H1 (cell line): ENCODE measurements at regions not wholly inside any gene's neighbourhood (a gene's known extent, or its start where the extent isn't known, plus 50 kb on each side); places are given as distances from the start of the nearest gene placed in this dataset.

Experiments
- CTCF ChIA-PET: fragments of 300-600 bp; sonication (Branson Sonifier 250); formaldehyde crosslinking; loops from one replicate; lab custom pipeline; 2021; ENCODE audit not compliant: partially characterized antibody; lab: Charles Lee
- POLR2A ChIA-PET: fragments of 300-600 bp; sonication (Branson Sonifier 250); formaldehyde crosslinking; loops from one replicate; lab custom pipeline; 2021; ENCODE audit warnings: inconsistent platforms; ENCODE audit not compliant: partially characterized antibody; lab: Charles Lee
- DNase-seq, 2 experiments: peaks; one replicate each; pipeline versions ENCODE4 v3.0.0 to v3.0.0-alpha.2; 2010 to 2022; ENCODE audit warnings: low spot score in 2 of 2, low read depth in 1 of 2, mixed read lengths in 1 of 2
- FAIRE-seq: peaks from 2 replicates; lab custom pipeline; 2011; peaks lifted over from hg19 to GRCh38; lab: Jason Lieb, UNC
- H2AFZ ChIP-seq: 2 replicates; pipeline ENCODE4 v1.8.1; 2012; ENCODE audit warnings: low read length, inconsistent platforms
- H2AK5ac ChIP-seq: 2 replicates; pipeline ENCODE4 v1.6.1; 2013; ENCODE audit warnings: low read depth, low read length
- H2BK120ac ChIP-seq: replicated peaks from 2 replicates; pipeline ENCODE3; 2013; ENCODE audit warnings: low read depth, low read length, inconsistent platforms
- H2BK12ac ChIP-seq: 2 replicates; pipeline ENCODE4 v1.6.1; 2013; ENCODE audit warnings: low read depth, low read length
- H2BK15ac ChIP-seq: 2 replicates; pipeline ENCODE4 v1.6.1; 2013; ENCODE audit warnings: low read length
- H2BK20ac ChIP-seq: 2 replicates; pipeline ENCODE4 v1.6.1; 2013; ENCODE audit warnings: low read length
- H2BK5ac ChIP-seq: 2 replicates; pipeline ENCODE4 v1.6.1; 2013; ENCODE audit warnings: low read depth, low read length
- H3K14ac ChIP-seq: 2 replicates; pipeline ENCODE4 v1.6.1; 2013; ENCODE audit warnings: inconsistent platforms; ENCODE audit not compliant: insufficient read length
- H3K18ac ChIP-seq: 2 replicates; pipeline ENCODE4 v1.6.1; 2013; ENCODE audit warnings: low read length; ENCODE audit errors: extremely low read depth
- H3K23ac ChIP-seq: 2 replicates; pipeline ENCODE4 v1.6.1; 2013; ENCODE audit warnings: inconsistent platforms; ENCODE audit not compliant: insufficient read length
- H3K23me2 ChIP-seq: 2 replicates; pipeline ENCODE4 v1.6.1; 2013; ENCODE audit warnings: low read depth, low read length
- H3K27ac ChIP-seq: 2 replicates; pipeline ENCODE4 v1.6.1; 2011; ENCODE audit warnings: low read depth, low read length, inconsistent platforms
- H3K27me3 ChIP-seq, 4 experiments: replicated peaks in 1 of 4; 1 replicate in 1 of 4; 2 replicates in 3 of 4; pipeline versions ENCODE4 v1.6.1 to v1.8.1; 2011 to 2013; ENCODE audit warnings: low read length in 3 of 4, mild to moderate bottlenecking in 3 of 4, inconsistent platforms in 2 of 4, mixed read lengths in 2 of 4, moderate library complexity in 1 of 4; ENCODE audit not compliant: control insufficient read depth in 3 of 4, insufficient read depth in 3 of 4; ENCODE audit errors: extremely low read depth in 1 of 4
- H3K36me3 ChIP-seq, 4 experiments: 2 replicates each; pipeline versions ENCODE4 v1.6.1 to v1.8.1; 2011 to 2013; ENCODE audit warnings: mild to moderate bottlenecking in 4 of 4, low read length in 3 of 4, moderate library complexity in 2 of 4, control low read depth in 1 of 4, inconsistent platforms in 1 of 4; ENCODE audit not compliant: insufficient read depth in 4 of 4, control insufficient read depth in 2 of 4
- H3K4ac ChIP-seq: replicated peaks from 2 replicates; pipeline ENCODE3; 2013; ENCODE audit warnings: low read length, low read depth, mixed read lengths, inconsistent platforms; ENCODE audit not compliant: insufficient read length
- H3K4me1 ChIP-seq, 4 experiments: replicated peaks in 1 of 4; 1 replicate in 1 of 4; 2 replicates in 3 of 4; pipeline versions ENCODE4 v1.6.1 to v1.8.1; 2011 to 2013; ENCODE audit warnings: low read length in 3 of 4, inconsistent platforms in 2 of 4, mixed read lengths in 1 of 4; ENCODE audit not compliant: insufficient read depth in 4 of 4, control insufficient read depth in 3 of 4
- H3K4me2 ChIP-seq, 2 experiments: 2 replicates each; pipeline versions ENCODE4 v1.6.1 to v1.8.1; 2011 to 2013; ENCODE audit warnings: low read depth in 2 of 2, low read length in 2 of 2, control low read depth in 1 of 2, inconsistent platforms in 1 of 2, mild to moderate bottlenecking in 1 of 2; ENCODE audit not compliant: insufficient read depth in 1 of 2
- H3K4me3 ChIP-seq, 4 experiments: fragments of 200-600, 300-600 bp in 1 of 4; sonication (generic), shearing (Covaris generic), sonication (Bioruptor Twin) in 1 of 4; 2 replicates each; pipeline versions ENCODE4 v1.5.1 to v1.8.1; 2011 to 2016; ENCODE audit warnings: low read length in 4 of 4, low read depth in 3 of 4, control low read depth in 2 of 4, inconsistent platforms in 2 of 4, mild to moderate bottlenecking in 2 of 4, mixed read lengths in 1 of 4, moderate library complexity in 1 of 4; ENCODE audit not compliant: insufficient read depth in 2 of 4; ENCODE audit errors: extremely low read depth in 1 of 4
- H3K56ac ChIP-seq: replicated peaks from 2 replicates; pipeline ENCODE3; 2013; ENCODE audit warnings: low read depth, mild to moderate bottlenecking, mixed read lengths, low read length, inconsistent platforms; ENCODE audit not compliant: insufficient read length
- H3K79me1 ChIP-seq: 2 replicates; pipeline ENCODE4 v1.6.1; 2013; ENCODE audit warnings: low read depth, low read length, control low read depth
- H3K79me2 ChIP-seq, 2 experiments: 2 replicates each; pipeline versions ENCODE4 v1.6.1 to v1.8.1; 2012 to 2013; ENCODE audit warnings: low read length in 2 of 2, mild to moderate bottlenecking in 2 of 2, inconsistent platforms in 1 of 2; ENCODE audit not compliant: insufficient read depth in 2 of 2, control insufficient read depth in 1 of 2
- H3K9ac ChIP-seq, 4 experiments: replicated peaks in 1 of 4; 1 replicate in 1 of 4; 2 replicates in 3 of 4; pipeline versions ENCODE4 v1.6.1 to v1.8.1; 2011 to 2013; ENCODE audit warnings: low read depth in 3 of 4, low read length in 3 of 4, control low read depth in 2 of 4, mild to moderate bottlenecking in 2 of 4, moderate library complexity in 2 of 4, inconsistent platforms in 1 of 4; ENCODE audit errors: extremely low read depth in 1 of 4
- H3K9me3 ChIP-seq, 2 experiments: 2 replicates each; pipeline versions ENCODE4 v1.6.1 to v1.8.1; 2012 to 2013; ENCODE audit warnings: mild to moderate bottlenecking in 2 of 2, moderate library complexity in 2 of 2, control low read depth in 1 of 2, inconsistent platforms in 1 of 2, low read depth in 1 of 2, low read length in 1 of 2, mixed read lengths in 1 of 2; ENCODE audit not compliant: insufficient read depth in 2 of 2
- H4K20me1 ChIP-seq, 2 experiments: replicated peaks in 1 of 2; 2 replicates each; pipeline versions ENCODE3 to v1.8.1; 2011 to 2013; ENCODE audit warnings: inconsistent platforms in 2 of 2, low read length in 2 of 2, mild to moderate bottlenecking in 1 of 2; ENCODE audit not compliant: insufficient read depth in 2 of 2, control insufficient read depth in 1 of 2
- H4K5ac ChIP-seq: 2 replicates; pipeline ENCODE4 v1.6.1; 2013; ENCODE audit warnings: low read length, low read depth, mixed read lengths, inconsistent platforms; ENCODE audit not compliant: insufficient read length
- H4K8ac ChIP-seq: 2 replicates; pipeline ENCODE4 v1.8.0; 2013; ENCODE audit warnings: mild to moderate bottlenecking, moderate library complexity, low read length, inconsistent platforms; ENCODE audit not compliant: insufficient read depth; ENCODE audit errors: extremely low read depth
- H4K91ac ChIP-seq: replicated peaks from 2 replicates; pipeline ENCODE3; 2013; ENCODE audit warnings: low read length, mixed read lengths, inconsistent platforms; ENCODE audit not compliant: insufficient read length
- BCL11A ChIP-seq, 2 experiments: IDR thresholded peaks; one replicate each; pipeline ENCODE4 v1.6.1; 2011; ENCODE audit warnings: low read depth in 2 of 2, low read length in 2 of 2, mild to moderate bottlenecking in 2 of 2
- CBX8 ChIP-seq: fragments of 300-800, 300-1000 bp; sonication (generic); IDR thresholded peaks from 2 replicates; pipeline ENCODE4 v1.7.1; 2016; ENCODE audit warnings: low read depth, low read length, borderline replicate concordance
- CEBPB ChIP-seq: IDR thresholded peaks from 2 replicates; pipeline ENCODE4 v1.6.1; 2012; ENCODE audit warnings: low read depth, low read length
- CHD1 ChIP-seq: IDR thresholded peaks from 2 replicates; pipeline ENCODE4 v1.6.1; 2012; ENCODE audit warnings: low read depth, low read length, improper control_type of control experiment
- CHD2 ChIP-seq: IDR thresholded peaks from 2 replicates; pipeline ENCODE4 v1.6.1; 2012; ENCODE audit warnings: low read length, improper control_type of control experiment
- CTCF ChIP-seq, 3 experiments: IDR thresholded peaks; 1 replicate in 2 of 3; 2 replicates in 1 of 3; pipeline versions ENCODE4 v1.5.1 to v1.6.1; 2011; ENCODE audit warnings: low read length in 3 of 3, mild to moderate bottlenecking in 3 of 3, inconsistent platforms in 2 of 3, low read depth in 1 of 3, moderate library complexity in 1 of 3; ENCODE audit not compliant: insufficient read depth in 1 of 3; ENCODE audit errors: control extremely low read depth in 1 of 3
- EP300 ChIP-seq, 2 experiments: IDR thresholded peaks; 1 replicate in 1 of 2; 2 replicates in 1 of 2; pipeline ENCODE4 v1.6.1; 2011 to 2012; ENCODE audit warnings: low read depth in 2 of 2, low read length in 2 of 2, mild to moderate bottlenecking in 2 of 2, borderline replicate concordance in 1 of 2, inconsistent platforms in 1 of 2, moderate library complexity in 1 of 2
- KDM5A ChIP-seq: fragments of 200-600 bp; IDR thresholded peaks from 2 replicates; pipeline ENCODE4 v1.7.1; 2012; ENCODE audit warnings: mild to moderate bottlenecking, low read length, inconsistent platforms, mixed read lengths
- RXRA ChIP-seq: IDR thresholded peaks from 2 replicates; pipeline ENCODE4 v1.6.1; 2011; ENCODE audit warnings: low read depth, mild to moderate bottlenecking, low read length, moderate library complexity; ENCODE audit not compliant: insufficient read depth
- ZNF274 ChIP-seq: IDR thresholded peaks from 2 replicates; pipeline ENCODE4 v1.7.0; 2012; ENCODE audit warnings: low read length, borderline replicate concordance; ENCODE audit errors: extremely low read depth
- WGBS, 2 experiments: shearing (Covaris generic) in 1 of 2; methylation state at CpG; one replicate each; pipeline versions ENCODE4 v1.1.6 to v1.1.7; 2013 to 2015; ENCODE audit warnings: low lambda C conversion rate in 2 of 2, mixed read lengths in 2 of 2, inconsistent platforms in 1 of 2, low coverage in 1 of 2, missing lambda C conversion rate in 1 of 2; ENCODE audit not compliant: insufficient replicate concordance in 2 of 2, insufficient coverage in 1 of 2, insufficient read length in 1 of 2; ENCODE audit errors: extremely low coverage in 1 of 2, missing lambda C conversion rate in 1 of 2; 5-methylcytosine and 5-hydroxymethylcytosine counted together

- no peak overlapping the region for H3K23ac ChIP-seq
- H2BK5ac ChIP-seq = no peak overlapping the region
- H2BK12ac ChIP-seq = no peak overlapping the region
- no peak overlapping the region for H2BK20ac ChIP-seq
- H4K20me1 ChIP-seq = no peaks in the 10 kb centered on the region
- H4K8ac ChIP-seq = no peak overlapping the region
- no peak overlapping the region for H3K18ac ChIP-seq
- H2BK120ac ChIP-seq = no peak overlapping the region
- no peak overlapping the region for H4K5ac ChIP-seq
- no peak overlapping the region for H2AK5ac ChIP-seq
- H3K36me3 ChIP-seq = no peaks in the 10 kb centered on the region
- ChIA-PET CTCF (no interaction called here), POLR2A (no interaction called here)
- 100% methylated on average over 1 of the region's 1 CpG; no CpG with 5 or more reads in 1 of the 2 experiments for WGBS, 2 experiments
- H3K9me3 ChIP-seq = no peaks in the 10 kb centered on the region
- no peaks in the 10 kb centered on the region for H3K27me3 ChIP-seq
- H2AFZ ChIP-seq = no peak overlapping the region
- no peak overlapping the region for H3K56ac ChIP-seq
- no peak overlapping the region for H4K91ac ChIP-seq
- TF ChIP-seq CTCF (IDR thresholded peaks at IDR 0.05; ENCODE audit: control extremely low read depth in 1 of 3, insufficient read depth in 1 of 3, low read depth in 1 of 3, low read length in 3 of 3) (no peak), RXRA (no peak), EP300 (IDR thresholded peaks at IDR 0.05; ENCODE audit: borderline replicate concordance in 1 of 2, low read depth in 2 of 2, low read length in 2 of 2) (no peak), KDM5A (no peak), CEBPB (no peak), CHD2 (no peak), CHD1 (no peak), CBX8 (no peak), BCL11A (IDR thresholded peaks at IDR 0.05; ENCODE audit: low read depth in 2 of 2, low read length in 2 of 2) (no peak), ZNF274 (no peak)
- H2BK15ac ChIP-seq = no peak overlapping the region
- no peak for FAIRE-seq
- H3K79me2 ChIP-seq = no peaks in the 10 kb centered on the region
- H3K4me1 ChIP-seq = no peaks in the 10 kb centered on the region
- H3K23me2 ChIP-seq = no peaks in the 10 kb centered on the region
- no peak overlapping the region for H3K4me2 ChIP-seq
- H3K9ac ChIP-seq = no peak overlapping the region
- no peak overlapping the region for H3K4ac ChIP-seq
- no peak overlapping the region for H3K27ac ChIP-seq
- no peak overlapping the region for H3K4me3 ChIP-seq
- H3K79me1 ChIP-seq = no peaks in the 10 kb centered on the region
- H3K14ac ChIP-seq = no peak overlapping the region
- no peak for DNase-seq
These were observed 583.6 kb downstream of the FBXO15 start for GRCh38 chr18:73563901-73564472.
